ENCODE measurements at regions not wholly inside any gene's neighbourhood (a gene's known extent, or its start where the extent isn't known, plus 50 kb on each side); places are given as distances from the start of the nearest gene placed in this dataset.

- TF ChIP-seq ZNF512 (CRISPR knock-in tag; IDR thresholded peaks at IDR 0.05; ENCODE audit: borderline replicate concordance) (no peak), ATF3 (CRISPR knock-in tag; conservative IDR thresholded peaks at IDR 0.05) (no peak), ERG (CRISPR knock-in tag; IDR thresholded peaks at IDR 0.05) (no peak), ZNF232 (CRISPR knock-in tag; IDR thresholded peaks at IDR 0.05) (no peak)
Measured at GRCh38 chr12:127292736-127293135, 974.2 kb upstream of the TMEM132C start (continued).

GRCh38 chr12:127293507-127294310, 973.3 kb upstream of the TMEM132C start:
- no peak overlapping the region for H3K4me3 Mint-ChIP-seq
- TF ChIP-seq MYBL2 (CRISPR knock-in tag; IDR thresholded peaks at IDR 0.05) (no peak), E2F1 (CRISPR knock-in tag; IDR thresholded peaks at IDR 0.05) (no peak), ZSCAN18 (CRISPR knock-in tag; IDR thresholded peaks at IDR 0.05) (no peak), HMGA2 (CRISPR knock-in tag; IDR thresholded peaks at IDR 0.05) (no peak), ZNF425 (CRISPR knock-in tag; conservative IDR thresholded peaks at IDR 0.05) (no peak), NFE2L1 (CRISPR knock-in tag; IDR thresholded peaks at IDR 0.05) (no peak), ZNF232 (CRISPR knock-in tag; IDR thresholded peaks at IDR 0.05) (no peak), STAT6 (CRISPR knock-in tag; conservative IDR thresholded peaks at IDR 0.05; ENCODE audit: low read depth) (no peak), AFF4 (CRISPR knock-in tag; IDR thresholded peaks at IDR 0.05; ENCODE audit: borderline replicate concordance) (no peak), TEAD1 (CRISPR knock-in tag; IDR thresholded peaks at IDR 0.05) (no peak), RELA (CRISPR knock-in tag; IDR thresholded peaks at IDR 0.05; ENCODE audit: borderline replicate concordance) (no peak), ATF3 (CRISPR knock-in tag; conservative IDR thresholded peaks at IDR 0.05) (no peak), GABPB1 (CRISPR knock-in tag; IDR thresholded peaks at IDR 0.05) (no peak)
- peaks cover 59% of the 10 kb centered on the region for H3K36me3 Mint-ChIP-seq
- H3K27ac Mint-ChIP-seq, result no peak overlapping the region
- H3K9me3 Mint-ChIP-seq, result peaks cover 74% of the 10 kb centered on the region
- peaks cover 4% of the 10 kb centered on the region; the same call in 1 of the 2 replicates for H3K27me3 Mint-ChIP-seq (ENCODE audit: low read depth)
- CTCF ChIA-PET, result interaction anchor here (0.6 to 1.1 kb wide), 9 partner anchors 8 to 394 kb away, joined by 3 to 9 read pairs (median 3); no protein-coding TSS in a partner anchor
- H3K4me1 Mint-ChIP-seq, result no peaks in the 10 kb centered on the region
- POLR2A ChIA-PET, result no interaction called here
- peak; percentile 27 for DNase-seq (ENCODE audit: low spot score)
- ATAC-seq, result peak; percentile 63
